Fibroblast of skin of right biceps (primary cell): ENCODE measurements at regions not wholly inside any gene's neighbourhood (a gene's known extent, or its start where the extent isn't known, plus 50 kb on each side); places are given as distances from the start of the nearest gene placed in this dataset.

ENCODE experiments used
- DNase-seq: peaks from one replicate; pipeline ENCODE4 v3.0.0-alpha.2; 2013

DNA sequence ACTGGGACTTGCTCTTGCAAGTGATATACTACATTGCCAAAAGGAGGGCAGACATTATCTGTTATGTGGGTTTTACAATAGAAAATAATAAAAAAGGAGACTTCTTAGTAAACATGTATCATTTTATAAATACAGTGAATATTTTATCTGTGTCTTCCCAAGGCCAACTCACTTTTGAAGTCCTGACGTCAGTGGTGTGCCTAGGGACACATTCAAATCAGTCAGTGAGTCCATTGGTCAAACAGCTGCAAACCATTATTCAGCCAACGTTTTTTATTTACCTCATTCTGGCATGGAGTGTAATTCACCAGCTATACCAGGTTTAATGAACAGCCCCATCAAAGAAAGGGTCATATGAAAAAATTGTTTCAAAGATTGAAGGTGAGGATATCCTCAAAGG lies 263.7 kb downstream of the IPMK start:
- no peak for DNase-seq

- no peak for DNase-seq
These were observed 266.5 kb downstream of the IPMK start for GRCh38 chr10:58001159-58001558.

DNA sequence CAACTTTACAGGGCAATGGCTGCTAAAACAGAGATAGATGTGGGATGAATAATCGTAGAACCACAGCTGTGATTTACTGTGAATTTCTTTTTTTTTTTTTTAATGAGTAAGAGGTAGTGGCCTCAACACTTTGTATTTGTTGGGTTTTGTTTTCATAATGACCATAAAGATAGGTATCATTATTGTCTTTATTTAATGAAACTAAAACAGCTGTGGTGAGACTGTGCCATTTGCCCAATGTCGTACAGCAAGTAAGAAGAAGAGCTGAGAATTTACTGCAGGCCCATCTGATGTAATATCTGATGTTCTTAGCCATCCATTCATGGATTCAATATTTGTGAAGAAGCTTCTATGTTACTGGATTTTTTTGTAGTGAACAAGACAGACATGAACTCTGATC lies 271.2 kb downstream of the IPMK start:
- DNase-seq, result no peak

DNA sequence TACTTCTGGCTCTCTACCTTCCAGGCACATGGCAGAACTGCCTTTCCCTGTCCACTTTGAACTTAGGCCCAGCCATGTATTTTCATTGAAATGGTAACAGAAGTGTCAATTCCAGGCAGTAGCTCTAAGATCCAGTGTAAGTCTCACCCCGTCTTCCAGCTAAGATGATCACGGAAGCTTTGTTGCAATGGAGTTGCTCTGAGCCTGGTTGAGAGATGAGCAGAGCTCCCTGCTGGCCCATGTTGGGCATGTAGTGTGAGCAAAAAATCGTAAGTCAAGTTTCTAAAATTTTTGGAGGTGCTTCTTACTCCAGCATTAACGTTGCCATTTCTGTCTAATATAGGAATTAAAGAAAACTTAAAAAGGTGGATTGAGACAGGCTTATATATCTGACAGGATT lies 274.4 kb downstream of the IPMK start:
- no peak for DNase-seq

- peak; percentile 31 for DNase-seq
These were observed 275.2 kb downstream of the IPMK start for GRCh38 chr10:57992321-57993077.

DNA sequence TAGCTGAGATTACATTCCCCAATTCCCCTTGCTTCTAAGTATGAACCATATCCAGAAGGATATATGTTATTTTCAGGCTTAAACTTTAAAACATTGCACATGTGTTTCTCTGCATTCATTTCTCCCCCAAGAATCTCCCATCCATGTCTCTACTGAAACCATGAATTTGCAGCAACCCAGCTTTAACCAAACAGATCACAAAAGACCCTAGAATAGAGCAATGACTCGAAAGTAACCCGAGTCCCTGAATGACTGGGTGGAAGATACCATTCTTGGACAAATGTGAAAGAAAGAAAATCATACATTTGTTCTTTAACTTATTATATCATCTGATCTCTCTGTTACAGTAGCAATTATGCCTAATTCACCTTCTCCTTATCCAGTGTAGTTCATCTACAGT lies 278.7 kb downstream of the IPMK start:
- DNase-seq, result no peak

- DNase-seq, result no peak
These were observed 280.5 kb downstream of the IPMK start for GRCh38 chr10:57987055-57987721.

DNA sequence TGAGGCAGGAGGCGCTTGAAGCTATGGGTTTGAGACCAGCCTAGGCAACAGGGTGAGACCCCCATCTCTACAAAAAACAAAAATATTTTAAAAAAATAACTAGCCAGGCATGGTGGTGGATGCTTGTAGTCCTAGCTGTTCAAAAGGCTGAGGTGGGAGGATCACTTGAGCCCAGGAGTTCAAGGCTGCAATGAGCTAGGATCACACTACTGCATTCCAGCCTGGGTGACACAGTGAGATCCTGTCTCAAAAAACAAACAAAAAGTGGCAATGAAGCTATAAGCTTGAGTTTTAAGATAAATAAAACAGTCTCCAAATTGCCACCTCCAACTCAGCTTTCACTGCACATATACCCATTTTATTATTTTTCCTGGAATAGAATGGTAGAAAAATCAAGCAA lies 281.3 kb downstream of the IPMK start:
- DNase-seq, result no peak

GRCh38 chr10:57983281-57983791 lies 284.4 kb downstream of the IPMK start:
- DNase-seq, result peak; percentile 4

DNA sequence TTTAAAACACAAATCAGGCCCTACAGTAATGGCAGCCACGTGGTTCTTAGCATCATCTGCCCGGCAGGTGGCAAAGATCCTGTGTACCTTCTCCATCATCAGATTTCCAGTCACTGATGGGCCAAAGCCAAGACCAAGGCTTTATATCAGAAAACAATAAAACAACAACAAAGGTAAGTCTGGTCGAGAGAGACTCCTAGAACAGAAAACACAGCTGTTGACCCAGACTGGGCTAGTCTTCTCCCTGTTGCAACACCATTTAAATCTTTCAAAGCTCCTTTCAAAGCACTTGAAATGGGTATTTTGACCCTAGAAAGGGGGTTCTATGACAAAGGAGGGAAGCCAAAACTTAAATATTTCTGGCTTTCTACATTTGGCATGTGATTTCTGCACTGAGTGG lies 285.6 kb downstream of the IPMK start:
- no peak for DNase-seq

- no peak for DNase-seq
These were observed 287.7 kb downstream of the IPMK start for GRCh38 chr10:57979956-57980355.

DNA sequence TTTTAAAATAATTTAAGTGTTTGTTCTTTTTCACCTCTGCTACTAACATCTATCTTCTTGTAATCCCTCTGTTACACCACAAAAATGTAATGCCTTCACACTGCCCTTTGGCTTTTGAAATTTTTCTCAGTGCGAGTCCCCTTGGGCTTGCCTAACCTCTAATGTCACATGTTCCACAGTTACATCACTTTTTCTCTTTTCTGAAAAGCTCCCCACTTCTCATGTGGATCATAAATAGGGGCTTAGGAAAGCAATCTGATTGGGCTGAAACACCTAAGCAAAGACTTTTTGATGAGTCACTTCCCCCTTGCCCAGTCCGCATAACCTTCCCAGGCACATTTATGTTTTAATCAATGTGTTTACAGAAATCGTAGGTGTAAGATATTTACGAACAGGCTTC lies 288.2 kb downstream of the IPMK start:
- DNase-seq, result peak; percentile 11

DNA sequence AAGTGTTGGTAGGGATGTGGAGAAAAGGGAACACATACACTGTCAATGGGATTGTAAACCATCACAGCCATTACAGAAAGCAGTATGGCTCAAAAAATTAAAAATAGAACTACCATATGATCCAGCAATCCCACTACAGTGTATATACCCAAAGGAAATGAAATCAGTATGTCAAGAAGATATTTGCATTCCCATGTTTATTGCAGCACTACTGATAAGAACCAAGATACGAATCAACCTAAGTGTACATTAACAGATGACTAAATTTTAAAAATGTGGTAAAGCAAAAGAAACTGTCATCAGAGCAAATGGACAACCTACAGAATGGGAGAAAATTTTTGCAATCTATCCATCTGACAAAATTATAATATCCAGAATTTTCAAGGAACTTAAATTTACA lies 290.4 kb downstream of the IPMK start:
- DNase-seq, result no peak

DNA sequence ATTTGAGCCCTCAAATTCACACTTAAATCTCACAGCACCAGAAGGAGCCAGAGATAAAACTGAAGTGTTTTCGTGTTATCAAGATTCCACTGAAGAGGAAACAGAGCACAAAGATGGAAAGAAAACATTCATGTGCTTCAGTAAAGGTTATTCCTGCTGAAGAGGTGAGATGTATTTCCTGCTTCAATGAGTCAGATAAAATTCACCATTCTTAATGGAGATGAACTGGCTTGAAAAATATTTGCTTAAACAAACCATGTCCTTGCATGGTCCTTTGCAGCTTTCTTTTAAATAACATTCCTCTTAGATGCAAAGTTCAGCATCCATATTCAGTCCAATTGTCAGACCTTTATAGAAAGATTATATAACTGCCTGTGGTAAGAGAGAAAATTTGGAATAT lies 294.2 kb downstream of the IPMK start:
- DNase-seq, result peak; percentile 39

DNA sequence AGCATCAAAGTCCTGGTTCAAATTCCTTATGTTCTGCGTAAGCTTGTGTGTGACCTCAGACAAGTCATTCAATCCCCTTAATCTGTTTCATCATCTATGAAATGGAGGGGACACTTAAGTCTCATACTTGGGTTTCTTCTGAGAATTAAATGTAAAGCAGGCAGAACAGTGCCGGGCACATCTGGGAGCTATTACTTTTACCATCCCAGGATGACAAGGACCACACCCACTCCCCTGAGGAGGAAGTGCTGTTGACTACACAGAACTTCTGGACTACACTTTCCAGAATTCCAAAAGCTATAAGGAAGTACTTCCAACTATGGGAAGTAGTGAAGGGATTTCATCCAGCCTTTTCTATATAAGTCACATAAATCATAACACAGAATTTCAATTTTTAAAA lies 294.9 kb downstream of the IPMK start:
- DNase-seq, result peak; percentile 24

- no peak for DNase-seq
These were observed 299.2 kb downstream of the IPMK start for GRCh38 chr10:57968328-57969016.

GRCh38 chr10:57964351-57964750 lies 303.3 kb downstream of the IPMK start:
- peak; percentile 73 for DNase-seq

DNA sequence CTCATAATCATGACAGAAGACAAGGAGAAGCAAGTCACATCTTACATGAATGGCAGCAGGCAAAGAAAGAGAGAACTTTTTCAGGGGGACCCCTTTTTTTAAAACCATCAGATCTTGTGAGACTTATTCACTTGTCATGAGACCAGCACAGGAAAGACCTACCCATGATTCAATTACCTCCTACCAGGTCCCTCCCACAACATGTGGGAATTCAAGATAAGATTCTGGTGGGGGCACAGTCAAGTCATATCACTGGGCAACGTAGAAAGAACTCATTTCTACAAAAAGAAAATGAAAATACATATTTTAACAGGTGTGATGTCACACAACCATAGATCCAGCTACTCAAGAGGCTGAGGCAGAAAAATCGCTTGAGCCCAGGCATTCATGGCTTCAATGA lies 304.1 kb downstream of the IPMK start:
- no peak for DNase-seq

DNA sequence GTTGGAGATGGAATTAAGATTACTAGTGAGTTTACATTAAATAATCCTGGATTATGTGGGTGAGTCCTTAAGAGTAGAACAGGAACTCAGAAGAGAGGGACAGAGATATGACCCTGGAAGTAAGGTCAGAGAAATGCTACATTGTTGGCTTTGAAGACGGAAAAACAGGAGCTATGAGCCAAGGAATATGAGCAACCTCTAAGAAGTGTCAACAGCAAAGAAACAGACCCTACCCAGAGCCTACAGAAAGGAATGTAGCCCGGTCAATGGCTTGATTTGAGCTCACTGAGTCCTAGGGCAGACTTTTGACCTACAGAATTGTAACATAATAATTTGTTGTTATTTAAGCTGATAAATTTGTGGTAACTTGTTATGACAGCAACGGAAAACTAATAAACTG lies 304.9 kb downstream of the IPMK start:
- no peak for DNase-seq

DNA sequence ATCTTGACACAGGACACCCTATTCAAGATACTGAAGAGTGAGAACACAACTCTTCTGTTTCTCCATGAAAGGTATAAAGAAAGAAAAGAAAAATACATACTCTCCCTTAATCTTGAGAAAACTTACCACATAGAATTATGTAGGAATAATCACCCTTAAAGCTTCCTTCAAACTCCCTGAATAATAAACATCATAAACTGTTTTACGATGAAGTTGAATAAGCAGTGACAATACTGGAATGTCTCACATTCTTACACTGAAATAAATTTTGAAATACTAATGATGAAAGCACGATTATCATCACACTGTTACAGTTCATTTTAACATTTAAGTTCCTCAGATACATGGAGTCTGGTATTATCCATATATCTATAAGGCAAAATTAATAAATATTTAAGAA lies 306.2 kb downstream of the IPMK start:
- DNase-seq, result no peak

GRCh38 chr10:57960406-57960805 lies 307.3 kb downstream of the IPMK start:
- no peak for DNase-seq

DNA sequence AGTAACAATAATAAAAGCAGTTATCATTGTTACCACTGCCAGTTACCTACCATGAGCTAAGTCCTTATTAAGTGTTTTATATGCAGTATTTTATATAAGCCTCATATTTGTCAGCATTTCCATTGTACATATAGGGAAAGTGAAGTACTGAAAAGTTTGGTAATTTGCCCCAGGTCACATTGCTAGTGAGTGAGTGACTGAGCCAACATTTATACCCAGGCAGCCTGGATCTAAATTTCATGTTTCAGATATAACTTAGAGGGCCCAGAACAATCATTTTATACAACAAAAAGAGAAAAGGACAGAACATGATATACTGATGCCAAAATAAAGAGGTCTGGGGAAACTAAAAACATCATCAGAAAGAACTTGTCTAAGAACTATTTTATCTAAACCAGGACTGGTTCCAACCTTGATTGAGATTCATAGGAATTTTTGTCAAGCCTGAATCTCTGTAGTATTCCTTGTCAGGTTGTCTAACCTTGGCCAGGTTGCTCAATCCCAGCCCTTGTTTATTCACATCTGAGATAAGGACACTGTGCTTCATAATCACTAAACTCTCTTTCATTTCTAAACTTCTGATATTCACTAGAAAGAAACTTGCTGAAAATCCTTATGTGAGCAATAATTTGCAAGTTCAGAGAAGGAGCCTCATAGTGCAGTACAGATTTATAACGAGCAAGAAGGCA lies 308.2 kb downstream of the IPMK start:
- no peak for DNase-seq

DNA sequence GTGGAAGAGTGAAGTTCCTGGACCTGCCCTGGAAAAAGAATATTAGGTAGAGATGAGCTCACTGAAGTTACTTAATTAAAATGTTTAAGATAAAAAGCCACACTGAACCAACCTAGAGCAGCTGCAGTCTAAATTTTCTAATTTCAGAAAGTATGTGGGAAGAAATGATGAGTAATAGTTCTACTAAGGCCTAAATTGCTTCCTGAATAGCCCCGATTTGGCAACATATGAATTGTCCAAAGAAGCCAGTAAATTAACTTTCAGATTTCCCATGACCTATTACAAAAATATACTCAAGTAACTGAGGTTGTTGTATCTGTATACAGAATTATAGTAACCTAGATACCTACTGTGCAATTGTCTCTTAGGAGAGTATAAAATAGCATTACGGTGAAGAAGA lies 312.6 kb downstream of the IPMK start:
- DNase-seq, result peak; percentile 47
